ENCODE measurements at regions not wholly inside any gene's neighbourhood (a gene's known extent, or its start where the extent isn't known, plus 50 kb on each side); places are given as distances from the start of the nearest gene placed in this dataset.
A peak's percentile ranks its signal among the peaks of the same experiment; 100 is the strongest.

- Mint-ChIP-seq H3K27ac (ENCODE audit: unreplicated experiment) (peak overlapping the region; percentile 41), H3K36me3 (ENCODE audit: low read depth) (no peaks in the 10 kb centered on the region), H3K9me3 (ENCODE audit: low read depth) (no peaks in the 10 kb centered on the region), H3K27me3 (ENCODE audit: low read depth) (peaks cover 6% of the 10 kb centered on the region), H3K4me3 (ENCODE audit: unreplicated experiment) (no peak overlapping the region), H3K4me1 (ENCODE audit: low read depth) (peaks cover 57% of the 10 kb centered on the region)
- TF ChIP-seq CTCF (IDR thresholded peaks at IDR 0.05), result no peak
- DNase-seq (ENCODE audit: low spot score), result peak; percentile 68
Observed at GRCh38 chr11:119794756-119795155, 65.8 kb upstream of the NECTIN1 start.

- DNase-seq (ENCODE audit: low spot score), result peak; percentile 72
- TF ChIP-seq CTCF (IDR thresholded peaks at IDR 0.05), result no peak
- Mint-ChIP-seq H3K36me3 (ENCODE audit: low read depth) (no peaks in the 10 kb centered on the region), H3K4me1 (ENCODE audit: low read depth) (peaks cover 57% of the 10 kb centered on the region), H3K4me3 (ENCODE audit: unreplicated experiment) (no peak overlapping the region), H3K27me3 (ENCODE audit: low read depth) (peaks cover 5% of the 10 kb centered on the region), H3K9me3 (ENCODE audit: low read depth) (no peaks in the 10 kb centered on the region), H3K27ac (ENCODE audit: unreplicated experiment) (no peak overlapping the region)
Observed at GRCh38 chr11:119794141-119794665, 65.2 kb upstream of the NECTIN1 start.

- Mint-ChIP-seq H3K9me3 (ENCODE audit: low read depth) (no peaks in the 10 kb centered on the region), H3K27ac (ENCODE audit: unreplicated experiment) (no peak overlapping the region), H3K27me3 (ENCODE audit: low read depth) (no peaks in the 10 kb centered on the region), H3K4me1 (ENCODE audit: low read depth) (peaks cover 57% of the 10 kb centered on the region), H3K4me3 (ENCODE audit: unreplicated experiment) (no peak overlapping the region), H3K36me3 (ENCODE audit: low read depth) (no peaks in the 10 kb centered on the region)
- DNase-seq (ENCODE audit: low spot score), result peak; percentile 58
- no peak for TF ChIP-seq CTCF (IDR thresholded peaks at IDR 0.05)
Observed at GRCh38 chr11:119793335-119793984, 64.5 kb upstream of the NECTIN1 start.

GRCh38 chr11:119791701-119792151 is 62.7 kb upstream of the NECTIN1 start:
- H3K36me3 Mint-ChIP-seq (ENCODE audit: low read depth), result no peaks in the 10 kb centered on the region
- H3K9me3 Mint-ChIP-seq (ENCODE audit: low read depth), result no peaks in the 10 kb centered on the region
- peak overlapping the region; percentile 79 for H3K27ac Mint-ChIP-seq (ENCODE audit: unreplicated experiment)
- TF ChIP-seq CTCF (IDR thresholded peaks at IDR 0.05), result no peak
- peaks cover 53% of the 10 kb centered on the region for H3K4me1 Mint-ChIP-seq (ENCODE audit: low read depth)
- H3K27me3 Mint-ChIP-seq (ENCODE audit: low read depth), result no peaks in the 10 kb centered on the region
- peak; percentile 58 for DNase-seq (ENCODE audit: low spot score)
- no peak overlapping the region for H3K4me3 Mint-ChIP-seq (ENCODE audit: unreplicated experiment)

- H3K36me3 Mint-ChIP-seq (ENCODE audit: low read depth), result no peaks in the 10 kb centered on the region
- peak; percentile 75 for DNase-seq (ENCODE audit: low spot score)
- H3K27ac Mint-ChIP-seq (ENCODE audit: unreplicated experiment), result peak overlapping the region; percentile 22
- H3K4me3 Mint-ChIP-seq (ENCODE audit: unreplicated experiment), result no peak overlapping the region
- no peaks in the 10 kb centered on the region for H3K9me3 Mint-ChIP-seq (ENCODE audit: low read depth)
- no peak for TF ChIP-seq CTCF (IDR thresholded peaks at IDR 0.05)
- no peaks in the 10 kb centered on the region for H3K27me3 Mint-ChIP-seq (ENCODE audit: low read depth)
- peaks cover 46% of the 10 kb centered on the region for H3K4me1 Mint-ChIP-seq (ENCODE audit: low read depth)
Observed at GRCh38 chr11:119791047-119791446, 62.0 kb upstream of the NECTIN1 start.

All from chondrocyte (in vitro differentiated cells).